Aorta (tissue), 5 donors: ENCODE measurements at regions not wholly inside any gene's neighbourhood (a gene's known extent, or its start where the extent isn't known, plus 50 kb on each side); places are given as distances from the start of the nearest gene placed in this dataset.

Experiments used
- ATAC-seq: fragments of 200-7000 bp; cut with Tn5 transposase; one replicate; pipeline ENCODE4 v1.9.1; 2022; ENCODE audit warnings: moderate library complexity; ENCODE audit not compliant: low FRiP score
- DNase-seq, 2 donors: peaks; one replicate each; pipeline ENCODE4 v3.0.0-alpha.2; 2020
- H3K27ac ChIP-seq, 2 donors: one replicate each; pipeline ENCODE4 v1.5.1; 2013; ENCODE audit warnings: low read length in 2 of 2, mild to moderate bottlenecking in 2 of 2, moderate library complexity in 2 of 2, control low read depth in 1 of 2, inconsistent platforms in 1 of 2, low read depth in 1 of 2
- H3K27me3 ChIP-seq, 2 donors: one replicate each; pipeline ENCODE4 v1.6.1; 2013; ENCODE audit warnings: control low read depth in 1 of 2, low read length in 1 of 2, mild to moderate bottlenecking in 1 of 2, moderate library complexity in 1 of 2; ENCODE audit not compliant: insufficient read depth in 2 of 2, control insufficient read depth in 1 of 2
- H3K36me3 ChIP-seq, 2 donors: one replicate each; pipeline ENCODE4 v1.6.1; 2013; ENCODE audit warnings: control low read depth in 1 of 2, low read length in 1 of 2, mild to moderate bottlenecking in 1 of 2; ENCODE audit not compliant: insufficient read depth in 2 of 2, control insufficient read depth in 1 of 2
- H3K4me1 ChIP-seq, 2 donors: one replicate each; pipeline ENCODE4 v1.6.1; 2013; ENCODE audit warnings: low read length in 2 of 2, control low read depth in 1 of 2, mild to moderate bottlenecking in 1 of 2, moderate library complexity in 1 of 2; ENCODE audit not compliant: insufficient read depth in 2 of 2, control insufficient read depth in 1 of 2
- H3K4me3 ChIP-seq, 2 donors: one replicate each; pipeline ENCODE4 v1.5.1; 2013; ENCODE audit warnings: low read length in 2 of 2, control low read depth in 1 of 2, mild to moderate bottlenecking in 1 of 2
- H3K9me3 ChIP-seq: one replicate; pipeline ENCODE4 v1.6.1; 2013; ENCODE audit warnings: mild to moderate bottlenecking, low read length; ENCODE audit not compliant: control insufficient read depth
- WGBS, 2 donors: extraction: QIAGEN DNeasy Blood & Tissue Kit; methylation state at CpG; one replicate each; pipeline ENCODE4 v1.1.7; 2013; 5-methylcytosine and 5-hydroxymethylcytosine counted together
- intact Hi-C, 2 donors: fragments of 100-400 bp; cut with DNase I; formaldehyde crosslinking; loops; one replicate each; pipeline versions ENCODE4 v1.14.2 to v1.15.0; 2022
- donor health status: healthy with polysubstance abuse.
- donor health status: Bipolar disorder and iron deficiency.
- donor health status: DM: no; HTN: no; CAD: no.
- donor health status: DM: no; HTN: no; CAD: no.
- donor health status: DM: yes; HTN: yes; CAD: no.

- no peak overlapping the region for H3K4me3 ChIP-seq
- no peaks in the 10 kb centered on the region for H3K9me3 ChIP-seq
- no peaks in the 10 kb centered on the region for H3K4me1 ChIP-seq
- H3K27me3 ChIP-seq, result no peaks in the 10 kb centered on the region
- WGBS, 2 donors, result 19 to 22% methylated on average over 2 of the region's 2 CpGs
- no peaks in the 10 kb centered on the region for H3K36me3 ChIP-seq
- H3K27ac ChIP-seq, result no peak overlapping the region
- DNase-seq (no peak), ATAC-seq (no peak)
- intact Hi-C loops, result no loop called here
Observed at GRCh38 chr9:1337169-1337568, 287.0 kb downstream of the DMRT2 start.

GRCh38 chr9:1340390-1340789 lies 290.2 kb downstream of the DMRT2 start:
- DNase-seq, result no peak
- H3K27me3 ChIP-seq, result no peaks in the 10 kb centered on the region
- H3K4me1 ChIP-seq, result no peaks in the 10 kb centered on the region
- no peaks in the 10 kb centered on the region for H3K9me3 ChIP-seq
- intact Hi-C loops, result no loop called here
- no peak overlapping the region for H3K4me3 ChIP-seq
- no peak for ATAC-seq
- no peak overlapping the region for H3K27ac ChIP-seq
- no peaks in the 10 kb centered on the region for H3K36me3 ChIP-seq

GRCh38 chr9:1353291-1353690 lies 303.1 kb downstream of the DMRT2 start:
- Histone ChIP-seq H3K27ac (no peak overlapping the region), H3K36me3 (no peaks in the 10 kb centered on the region), H3K27me3 (no peaks in the 10 kb centered on the region), H3K9me3 (no peaks in the 10 kb centered on the region), H3K4me1 (no peaks in the 10 kb centered on the region), H3K4me3 (no peak overlapping the region)
- 66 to 67% methylated on average over 3 of the region's 3 CpGs for WGBS, 2 donors
- ATAC-seq (no peak), DNase-seq (no peak)
- intact Hi-C loops, result no loop called here

GRCh38 chr9:1354086-1354485 lies 303.9 kb downstream of the DMRT2 start:
- ATAC-seq (no peak), DNase-seq (no peak)
- H3K27me3 ChIP-seq, result no peaks in the 10 kb centered on the region
- no peaks in the 10 kb centered on the region for H3K9me3 ChIP-seq
- H3K36me3 ChIP-seq, result no peaks in the 10 kb centered on the region
- intact Hi-C loops, result no loop called here
- no peaks in the 10 kb centered on the region for H3K4me1 ChIP-seq
- 57 to 78% methylated on average over 5 of the region's 5 CpGs for WGBS, 2 donors
- no peak overlapping the region for H3K27ac ChIP-seq
- H3K4me3 ChIP-seq, result no peak overlapping the region

GRCh38 chr9:1354606-1355005 lies 304.4 kb downstream of the DMRT2 start:
- Histone ChIP-seq H3K27ac (no peak overlapping the region), H3K27me3 (no peaks in the 10 kb centered on the region), H3K9me3 (no peaks in the 10 kb centered on the region), H3K4me1 (no peaks in the 10 kb centered on the region), H3K4me3 (no peak overlapping the region), H3K36me3 (no peaks in the 10 kb centered on the region)
- DNase-seq (no peak), ATAC-seq (no peak)
- intact Hi-C loops, result no loop called here
- WGBS, 2 donors, result 43 to 58% methylated on average over 4 of the region's 4 CpGs

- H3K27ac ChIP-seq, result no peak overlapping the region
- H3K4me3 ChIP-seq, result no peak overlapping the region
- H3K4me1 ChIP-seq, result no peaks in the 10 kb centered on the region
- no peaks in the 10 kb centered on the region for H3K36me3 ChIP-seq
- DNase-seq, result no peak
- 63 to 71% methylated on average over 1 of the region's 1 CpG for WGBS, 2 donors
- no peaks in the 10 kb centered on the region for H3K9me3 ChIP-seq
- H3K27me3 ChIP-seq, result no peaks in the 10 kb centered on the region
- intact Hi-C loops, result no loop called here
- ATAC-seq, result no peak
Observed at GRCh38 chr9:1355656-1356055, 305.5 kb downstream of the DMRT2 start.

GRCh38 chr9:1362845-1363244 lies 312.7 kb downstream of the DMRT2 start:
- H3K4me1 ChIP-seq, result no peaks in the 10 kb centered on the region
- DNase-seq, result no peak
- no peaks in the 10 kb centered on the region for H3K36me3 ChIP-seq
- no peaks in the 10 kb centered on the region for H3K27me3 ChIP-seq
- intact Hi-C loops, result no loop called here
- no peak for ATAC-seq
- no peak overlapping the region for H3K4me3 ChIP-seq
- WGBS, 2 donors, result 73 to 79% methylated on average over 6 of the region's 6 CpGs
- peaks cover 3% of the 10 kb centered on the region for H3K9me3 ChIP-seq
- no peak overlapping the region for H3K27ac ChIP-seq

- H3K4me1 ChIP-seq, result no peaks in the 10 kb centered on the region
- DNase-seq (no peak), ATAC-seq (no peak)
- H3K27me3 ChIP-seq, result no peaks in the 10 kb centered on the region
- WGBS, 2 donors, result 68 to 73% methylated on average over 2 of the region's 2 CpGs
- peaks cover 3% of the 10 kb centered on the region for H3K9me3 ChIP-seq
- H3K4me3 ChIP-seq, result no peak overlapping the region
- H3K36me3 ChIP-seq, result no peaks in the 10 kb centered on the region
- no peak overlapping the region for H3K27ac ChIP-seq
- intact Hi-C loops, result loop anchor here in 1 of 2 donors (5.0 kb wide), 1 partner anchor 49 kb away; no protein-coding TSS in a partner anchor
Observed at GRCh38 chr9:1366276-1366675, 316.1 kb downstream of the DMRT2 start.

GRCh38 chr9:1369297-1369696 lies 319.1 kb downstream of the DMRT2 start:
- DNase-seq (no peak), ATAC-seq (no peak)
- Histone ChIP-seq H3K27ac (no peak overlapping the region), H3K36me3 (no peaks in the 10 kb centered on the region), H3K4me3 (no peak overlapping the region), H3K9me3 (no peaks in the 10 kb centered on the region), H3K4me1 (no peaks in the 10 kb centered on the region), H3K27me3 (no peaks in the 10 kb centered on the region)
- intact Hi-C loops, result loop anchor here in 1 of 2 donors (5.0 kb wide), 1 partner anchor 52 kb away; no protein-coding TSS in a partner anchor
- WGBS, 2 donors, result 48 to 52% methylated on average over 1 of the region's 1 CpG
